ENCODE measurements at regions not wholly inside any gene's neighbourhood (a gene's known extent, or its start where the extent isn't known, plus 50 kb on each side); places are given as distances from the start of the nearest gene placed in this dataset.
"Not testable (repeated sequence)": the region's sequence is repeated elsewhere in the genome, so short reads cannot be mapped to it uniquely, and the experiment has no call there.

GRCh38 chr14:27845902-27846301 is 920.7 kb upstream of the FOXG1 start:
- TF ChIP-seq CTCF (conservative IDR thresholded peaks at IDR 0.05; ENCODE audit: low read depth, low read length) = no peak
- H3K4me3 ChIP-seq (ENCODE audit: low read depth, low read length) = no peak overlapping the region
- DNase-seq (ENCODE audit: low read depth) = no peak

DNA sequence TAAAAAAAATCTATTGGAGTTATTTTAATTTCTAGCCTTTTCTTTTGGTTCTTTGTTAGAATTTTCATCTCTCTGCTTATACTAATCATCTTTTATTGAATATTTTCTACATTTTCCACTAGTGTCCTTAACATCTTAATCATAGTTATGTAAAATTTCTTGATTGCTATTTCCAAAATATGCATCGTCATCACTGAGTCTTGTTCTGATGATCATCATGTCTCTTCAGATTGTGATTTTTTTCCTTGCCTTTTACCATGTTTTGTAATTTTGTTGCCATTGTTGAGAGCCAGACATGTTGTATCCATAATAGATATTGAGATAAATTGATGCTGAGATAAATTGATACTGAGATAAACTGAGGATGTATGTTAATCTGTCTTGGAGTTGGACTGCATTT is 919.1 kb upstream of the FOXG1 start:
- DNase-seq (ENCODE audit: low read depth); H3K4me3 ChIP-seq (ENCODE audit: low read depth, low read length): not testable (repeated sequence)

- H3K4me3 ChIP-seq (ENCODE audit: low read depth, low read length); DNase-seq (ENCODE audit: low read depth): not testable (repeated sequence)
Measured at GRCh38 chr14:27849193-27849592, 917.4 kb upstream of the FOXG1 start.

GRCh38 chr14:27862684-27863083 is 903.9 kb upstream of the FOXG1 start:
- H3K4me3 ChIP-seq (ENCODE audit: low read depth, low read length) = no peak overlapping the region
- no peak for TF ChIP-seq CTCF (conservative IDR thresholded peaks at IDR 0.05; ENCODE audit: low read depth, low read length)
- no peak for DNase-seq (ENCODE audit: low read depth)

GRCh38 chr14:27863166-27863565 is 903.4 kb upstream of the FOXG1 start:
- H3K4me3 ChIP-seq (ENCODE audit: low read depth, low read length) = no peak overlapping the region
- DNase-seq (ENCODE audit: low read depth) = no peak
- no peak for TF ChIP-seq CTCF (conservative IDR thresholded peaks at IDR 0.05; ENCODE audit: low read depth, low read length)

GRCh38 chr14:27881063-27881462 is 885.5 kb upstream of the FOXG1 start:
- DNase-seq (ENCODE audit: low read depth) = no peak
- TF ChIP-seq CTCF (conservative IDR thresholded peaks at IDR 0.05; ENCODE audit: low read depth, low read length) = no peak
- no peak overlapping the region for H3K4me3 ChIP-seq (ENCODE audit: low read depth, low read length)

DNA sequence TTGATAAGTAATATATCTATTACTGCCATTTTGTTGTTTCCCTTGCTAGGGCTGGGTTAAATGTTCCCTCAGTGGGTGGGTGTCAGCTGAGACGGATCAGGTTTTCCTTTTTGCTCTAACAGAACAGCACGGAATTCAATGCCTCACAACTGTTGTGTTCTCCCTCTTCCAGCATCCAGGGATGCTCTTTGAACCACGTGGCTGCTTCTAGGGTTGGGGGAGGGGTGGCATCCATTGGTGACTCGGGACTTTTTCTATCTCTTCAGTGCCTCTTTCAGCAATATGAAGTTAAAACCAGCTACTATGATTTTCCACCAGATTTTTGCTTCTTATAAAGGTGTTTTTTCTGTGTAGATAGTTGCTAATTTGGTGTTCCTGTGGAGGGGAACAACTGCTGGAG is 884.9 kb upstream of the FOXG1 start:
- no peak for DNase-seq (ENCODE audit: low read depth)
- H3K4me3 ChIP-seq (ENCODE audit: low read depth, low read length) = no peak overlapping the region
- TF ChIP-seq CTCF (conservative IDR thresholded peaks at IDR 0.05; ENCODE audit: low read depth, low read length) = no peak

DNA sequence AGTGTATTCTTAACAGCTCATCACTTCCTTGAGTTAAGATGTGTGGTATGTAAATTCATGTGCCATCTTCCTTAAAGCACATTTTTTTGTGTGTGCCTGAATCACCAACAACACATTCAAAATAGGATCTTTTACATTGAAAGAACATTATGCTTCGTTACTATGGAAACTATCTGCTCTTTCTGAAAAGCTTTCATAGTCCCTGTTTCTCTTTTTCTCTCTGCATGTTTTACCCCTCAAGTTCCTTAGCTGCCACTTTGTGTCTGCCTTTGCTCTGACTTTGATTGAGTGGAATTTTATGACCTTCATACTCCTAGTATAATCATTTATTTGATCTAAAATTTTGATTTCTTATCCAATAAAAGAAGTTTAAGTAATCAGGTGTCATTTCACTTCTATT is 880.3 kb upstream of the FOXG1 start:
- no peak for TF ChIP-seq CTCF (conservative IDR thresholded peaks at IDR 0.05; ENCODE audit: low read depth, low read length)
- no peak for DNase-seq (ENCODE audit: low read depth)
- H3K4me3 ChIP-seq (ENCODE audit: low read depth, low read length) = no peak overlapping the region
